Endothelial cell of umbilical vein (primary cell): ENCODE measurements at regions not wholly inside any gene's neighbourhood (a gene's known extent, or its start where the extent isn't known, plus 50 kb on each side); places are given as distances from the start of the nearest gene placed in this dataset.

Source experiments
- BruUV-seq: library from RNA; stranded (reverse); fragments of 400-500 nt; replicated peaks from 2 replicates; lab custom pipeline; 2021; lab: Mats Ljungman, UMichigan
- CTCF ChIA-PET: fragments of 300-600, 350-600 bp; sonication (Branson Sonifier 250); formaldehyde crosslinking; loops from one replicate; lab custom pipeline; 2021; ENCODE audit warnings: antibody characterized with exemption, inconsistent platforms; lab: Charles Lee
- POLR2A ChIA-PET: fragments of 300-600, 350-600 bp; sonication (Branson Sonifier 250); formaldehyde crosslinking; loops from one replicate; lab custom pipeline; 2021; ENCODE audit warnings: antibody characterized with exemption, inconsistent platforms; lab: Charles Lee
- DNase-seq: peaks from one replicate; pipeline ENCODE4 v3.0.0-alpha.2; 2011; ENCODE audit warnings: low read depth, low spot score
- FAIRE-seq: peaks from 2 replicates; lab custom pipeline; 2011; peaks lifted over from hg19 to GRCh38; lab: Jason Lieb, UNC
- H2AFZ ChIP-seq: 2 replicates; pipeline ENCODE4 v1.6.0; 2012; ENCODE audit warnings: low read depth, low read length, control low read depth, inconsistent platforms
- H3K27ac ChIP-seq: 2 replicates; pipeline ENCODE4 v1.5.1; 2011; ENCODE audit warnings: low read depth, mild to moderate bottlenecking, control low read depth, low read length, moderate library complexity; ENCODE audit not compliant: insufficient read depth
- H3K27me3 ChIP-seq, 2 experiments: 2 replicates each; pipeline versions ENCODE4 v1.6.0 to v1.6.1; 2011; ENCODE audit warnings: low read length in 2 of 2, mixed read lengths in 1 of 2; ENCODE audit not compliant: control insufficient read depth in 2 of 2, insufficient read depth in 2 of 2
- H3K36me3 ChIP-seq, 2 experiments: 2 replicates in 1 of 2; 3 replicates in 1 of 2; pipeline ENCODE4 v1.5.1; 2011; ENCODE audit warnings: low read length in 2 of 2, mild to moderate bottlenecking in 1 of 2, moderate library complexity in 1 of 2; ENCODE audit not compliant: control insufficient read depth in 2 of 2, insufficient read depth in 2 of 2; ENCODE audit errors: extremely low read depth in 1 of 2
- H3K4me1 ChIP-seq: 3 replicates; pipeline ENCODE4 v1.5.1; 2011; ENCODE audit warnings: mild to moderate bottlenecking, low read length; ENCODE audit not compliant: control insufficient read depth, insufficient read depth; ENCODE audit errors: extremely low read depth
- H3K4me2 ChIP-seq: 2 replicates; pipeline ENCODE4 v1.6.1; 2011; ENCODE audit warnings: low read length, control low read depth, mixed read lengths; ENCODE audit not compliant: insufficient read depth
- H3K4me3 ChIP-seq, 3 experiments: fragments of 200-600 bp in 1 of 3; sonication (generic), shearing (Covaris generic) in 1 of 3; replicated peaks in 1 of 3; 2 replicates each; pipeline ENCODE4 v1.5.1; 2011 to 2016; ENCODE audit warnings: control low read depth in 3 of 3, low read length in 3 of 3, mild to moderate bottlenecking in 2 of 3, inconsistent platforms in 1 of 3, low read depth in 1 of 3, moderate library complexity in 1 of 3; ENCODE audit not compliant: insufficient read depth in 1 of 3
- H3K79me2 ChIP-seq: 2 replicates; pipeline ENCODE4 v1.6.0; 2012; ENCODE audit warnings: low read length, inconsistent platforms; ENCODE audit not compliant: control insufficient read depth, insufficient read depth
- H3K9ac ChIP-seq: replicated peaks from 2 replicates; pipeline ENCODE3; 2011; ENCODE audit warnings: low read length, control low read depth; ENCODE audit not compliant: insufficient read depth; ENCODE audit errors: extremely low read depth
- H3K9me1 ChIP-seq: replicated peaks from 3 replicates; pipeline ENCODE4 v1.6.0; 2011; ENCODE audit warnings: mild to moderate bottlenecking, low read length; ENCODE audit not compliant: control insufficient read depth, insufficient read depth; ENCODE audit errors: extremely low read depth
- H3K9me3 ChIP-seq: replicated peaks from 2 replicates; pipeline ENCODE4 v1.5.1; 2012; ENCODE audit warnings: low read length, inconsistent platforms; ENCODE audit not compliant: control insufficient read depth, insufficient read depth
- H4K20me1 ChIP-seq: replicated peaks from 2 replicates; pipeline ENCODE3; 2011; ENCODE audit warnings: mild to moderate bottlenecking, low read length; ENCODE audit not compliant: control insufficient read depth, insufficient read depth; ENCODE audit errors: extremely low read depth
- EZH2 ChIP-seq: IDR thresholded peaks from 2 replicates; pipeline ENCODE4 v1.6.1; 2012; ENCODE audit warnings: borderline replicate concordance, low read depth, mild to moderate bottlenecking, moderate library complexity, low read length, inconsistent platforms; ENCODE audit not compliant: severe bottlenecking
- FOS ChIP-seq: IDR thresholded peaks from 2 replicates; pipeline ENCODE4 v1.6.1; 2011; ENCODE audit warnings: mild to moderate bottlenecking, low read length, moderate library complexity, borderline replicate concordance; ENCODE audit not compliant: insufficient read depth
- GATA2 ChIP-seq: IDR thresholded peaks from 2 replicates; pipeline ENCODE4 v1.7.0; 2011; ENCODE audit warnings: low read depth, mild to moderate bottlenecking, moderate library complexity, mixed read lengths, low read length; ENCODE audit not compliant: insufficient read length, insufficient read depth
- JUN ChIP-seq: IDR thresholded peaks from 2 replicates; pipeline ENCODE4 v1.6.1; 2011; ENCODE audit warnings: borderline replicate concordance, low read depth; ENCODE audit not compliant: insufficient read length, insufficient read depth
- MYC ChIP-seq: IDR thresholded peaks from one replicate; pipeline ENCODE4 v1.6.1; 2011; ENCODE audit warnings: mild to moderate bottlenecking, low read depth, low read length
- POLR2A ChIP-seq: IDR thresholded peaks from 2 replicates; pipeline ENCODE4 v1.6.1; 2012; ENCODE audit warnings: low read depth, mild to moderate bottlenecking, control low read depth, low read length
- POLR2AphosphoS5 ChIP-seq: IDR thresholded peaks from 2 replicates; pipeline ENCODE4 v1.6.1; 2012; ENCODE audit warnings: low read depth, mild to moderate bottlenecking, control low read depth, low read length, moderate library complexity; ENCODE audit not compliant: insufficient read depth
- dilution Hi-C: fragments of 300-500 bp; cut with MboI; formaldehyde crosslinking; loops from one replicate; pipeline ENCODE4 v1.15.0; 2019; ENCODE audit warnings: low sequenced_read_pairs; ENCODE audit not compliant: extremely low pct_ligation_motif_present
- intact Hi-C: fragments of 100-400 bp; cut with micrococcal nuclease; formaldehyde crosslinking; loops from one replicate; pipeline ENCODE4 v1.10.0; 2022
- TF ChIP-seq, protein P1 (sequence below): IDR thresholded peaks from 2 replicates; pipeline ENCODE4 v1.6.1; 2011; ENCODE audit not compliant: insufficient read depth, insufficient read length
- TF ChIP-seq, protein P2 (sequence below), 2 donors: IDR thresholded peaks; 1 replicate in 1 of 2; 2 replicates in 1 of 2; pipeline ENCODE4 v1.5.1; 2011; ENCODE audit warnings: low read length in 2 of 2, mild to moderate bottlenecking in 2 of 2, moderate library complexity in 2 of 2, control low read depth in 1 of 2, inconsistent platforms in 1 of 2, low read depth in 1 of 2; ENCODE audit not compliant: insufficient read depth in 1 of 2; ENCODE audit errors: extremely low read depth in 1 of 2

DNA sequence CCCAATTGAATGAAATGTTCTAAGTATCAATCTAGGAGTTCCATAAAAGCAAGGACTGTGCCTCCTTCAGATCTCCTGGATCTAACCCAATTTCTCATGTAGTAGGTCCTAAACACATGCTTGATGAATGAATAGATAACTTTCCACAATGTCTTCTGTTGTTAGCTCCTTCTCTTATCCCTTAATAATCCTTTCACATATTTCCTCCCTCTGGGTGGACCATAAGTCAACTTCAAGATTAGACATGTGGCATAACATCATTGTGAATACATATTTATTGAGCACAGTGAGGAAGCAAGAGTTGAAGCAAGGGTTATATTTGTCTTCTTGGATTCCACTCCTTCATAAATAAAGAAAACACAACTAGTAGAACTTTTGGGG lies 108.6 kb upstream of the EGFLAM start:
- intact Hi-C loops = no loop called here
- Histone ChIP-seq H3K4me2 (no peak overlapping the region), H3K4me3 (no peak overlapping the region), H3K9ac (no peak overlapping the region), H3K79me2 (no peaks in the 10 kb centered on the region), H3K27me3 (peaks cover 0 to 4% of the 10 kb centered on the region in 2 experiments), H3K9me1 (no peaks in the 10 kb centered on the region), H3K27ac (no peak overlapping the region), H3K36me3 (no peaks in the 10 kb centered on the region), H4K20me1 (no peaks in the 10 kb centered on the region), H3K9me3 (no peaks in the 10 kb centered on the region), H2AFZ (no peak overlapping the region), H3K4me1 (no peaks in the 10 kb centered on the region)
- no peak for DNase-seq
- BruUV-seq = no TSS peak
- FAIRE-seq = no peak
- POLR2A ChIA-PET = no interaction called here
- CTCF ChIA-PET = interaction anchor here (0.8 kb wide), 1 partner anchor 737 kb away, joined by 3 read pairs; no protein-coding TSS in a partner anchor
- dilution Hi-C loops = no loop called here
- TF ChIP-seq JUN (no peak), GATA2 (no peak), MYC (no peak), EZH2 (no peak), FOS (no peak), POLR2A (no peak), POLR2AphosphoS5 (no peak)
- TF ChIP-seq, protein P1, sequence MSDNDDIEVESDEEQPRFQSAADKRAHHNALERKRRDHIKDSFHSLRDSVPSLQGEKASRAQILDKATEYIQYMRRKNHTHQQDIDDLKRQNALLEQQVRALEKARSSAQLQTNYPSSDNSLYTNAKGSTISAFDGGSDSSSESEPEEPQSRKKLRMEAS = no peak
- TF ChIP-seq, protein P2, sequence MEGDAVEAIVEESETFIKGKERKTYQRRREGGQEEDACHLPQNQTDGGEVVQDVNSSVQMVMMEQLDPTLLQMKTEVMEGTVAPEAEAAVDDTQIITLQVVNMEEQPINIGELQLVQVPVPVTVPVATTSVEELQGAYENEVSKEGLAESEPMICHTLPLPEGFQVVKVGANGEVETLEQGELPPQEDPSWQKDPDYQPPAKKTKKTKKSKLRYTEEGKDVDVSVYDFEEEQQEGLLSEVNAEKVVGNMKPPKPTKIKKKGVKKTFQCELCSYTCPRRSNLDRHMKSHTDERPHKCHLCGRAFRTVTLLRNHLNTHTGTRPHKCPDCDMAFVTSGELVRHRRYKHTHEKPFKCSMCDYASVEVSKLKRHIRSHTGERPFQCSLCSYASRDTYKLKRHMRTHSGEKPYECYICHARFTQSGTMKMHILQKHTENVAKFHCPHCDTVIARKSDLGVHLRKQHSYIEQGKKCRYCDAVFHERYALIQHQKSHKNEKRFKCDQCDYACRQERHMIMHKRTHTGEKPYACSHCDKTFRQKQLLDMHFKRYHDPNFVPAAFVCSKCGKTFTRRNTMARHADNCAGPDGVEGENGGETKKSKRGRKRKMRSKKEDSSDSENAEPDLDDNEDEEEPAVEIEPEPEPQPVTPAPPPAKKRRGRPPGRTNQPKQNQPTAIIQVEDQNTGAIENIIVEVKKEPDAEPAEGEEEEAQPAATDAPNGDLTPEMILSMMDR (IDR thresholded peaks at IDR 0.05; ENCODE audit: extremely low read depth in 1 of 2, insufficient read depth in 1 of 2, low read depth in 1 of 2, low read length in 2 of 2) = no peak
